Aorta (tissue), 5 donors: ENCODE measurements at regions not wholly inside any gene's neighbourhood (a gene's known extent, or its start where the extent isn't known, plus 50 kb on each side); places are given as distances from the start of the nearest gene placed in this dataset.

Experiments
- ATAC-seq: fragments of 200-7000 bp; cut with Tn5 transposase; one replicate; pipeline ENCODE4 v1.9.1; 2022; ENCODE audit warnings: moderate library complexity; ENCODE audit not compliant: low FRiP score
- DNase-seq, 2 donors: peaks; one replicate each; pipeline ENCODE4 v3.0.0-alpha.2; 2020
- H3K27ac ChIP-seq, 2 donors: one replicate each; pipeline ENCODE4 v1.5.1; 2013; ENCODE audit warnings: low read length in 2 of 2, mild to moderate bottlenecking in 2 of 2, moderate library complexity in 2 of 2, control low read depth in 1 of 2, inconsistent platforms in 1 of 2, low read depth in 1 of 2
- H3K27me3 ChIP-seq, 2 donors: one replicate each; pipeline ENCODE4 v1.6.1; 2013; ENCODE audit warnings: control low read depth in 1 of 2, low read length in 1 of 2, mild to moderate bottlenecking in 1 of 2, moderate library complexity in 1 of 2; ENCODE audit not compliant: insufficient read depth in 2 of 2, control insufficient read depth in 1 of 2
- H3K36me3 ChIP-seq, 2 donors: one replicate each; pipeline ENCODE4 v1.6.1; 2013; ENCODE audit warnings: control low read depth in 1 of 2, low read length in 1 of 2, mild to moderate bottlenecking in 1 of 2; ENCODE audit not compliant: insufficient read depth in 2 of 2, control insufficient read depth in 1 of 2
- H3K4me1 ChIP-seq, 2 donors: one replicate each; pipeline ENCODE4 v1.6.1; 2013; ENCODE audit warnings: low read length in 2 of 2, control low read depth in 1 of 2, mild to moderate bottlenecking in 1 of 2, moderate library complexity in 1 of 2; ENCODE audit not compliant: insufficient read depth in 2 of 2, control insufficient read depth in 1 of 2
- H3K4me3 ChIP-seq, 2 donors: one replicate each; pipeline ENCODE4 v1.5.1; 2013; ENCODE audit warnings: low read length in 2 of 2, control low read depth in 1 of 2, mild to moderate bottlenecking in 1 of 2
- H3K9me3 ChIP-seq: one replicate; pipeline ENCODE4 v1.6.1; 2013; ENCODE audit warnings: mild to moderate bottlenecking, low read length; ENCODE audit not compliant: control insufficient read depth
- WGBS, 2 donors: extraction: QIAGEN DNeasy Blood & Tissue Kit; methylation state at CpG; one replicate each; pipeline ENCODE4 v1.1.7; 2013; 5-methylcytosine and 5-hydroxymethylcytosine counted together
- intact Hi-C, 2 donors: fragments of 100-400 bp; cut with DNase I; formaldehyde crosslinking; loops; one replicate each; pipeline versions ENCODE4 v1.14.2 to v1.15.0; 2022
- donor health status: healthy with polysubstance abuse.
- donor health status: Bipolar disorder and iron deficiency.
- donor health status: DM: no; HTN: no; CAD: no.
- donor health status: DM: no; HTN: no; CAD: no.
- donor health status: DM: yes; HTN: yes; CAD: no.

GRCh38 chr12:93223440-93224426 lies 154.0 kb upstream of the NUDT4 start:
- Histone ChIP-seq H3K27me3 (no peaks in the 10 kb centered on the region), H3K27ac (no peak overlapping the region), H3K36me3 (no peaks in the 10 kb centered on the region), H3K4me3 (no peak overlapping the region), H3K4me1 (no peaks in the 10 kb centered on the region), H3K9me3 (no peaks in the 10 kb centered on the region)
- 42 to 49% methylated on average over 5 of the region's 5 CpGs for WGBS, 2 donors
- DNase-seq, result no peak
- no peak for ATAC-seq
- intact Hi-C loops, result no loop called here

- intact Hi-C loops, result no loop called here
- no peak for ATAC-seq
- Histone ChIP-seq H3K36me3 (no peaks in the 10 kb centered on the region), H3K27ac (no peak overlapping the region), H3K27me3 (no peaks in the 10 kb centered on the region), H3K4me3 (no peak overlapping the region), H3K4me1 (no peaks in the 10 kb centered on the region), H3K9me3 (no peaks in the 10 kb centered on the region)
- DNase-seq, result no peak
- WGBS, 2 donors, result 95 to 98% methylated on average over 2 of the region's 2 CpGs
Observed at GRCh38 chr12:93225094-93225493, 152.6 kb upstream of the NUDT4 start.

GRCh38 chr12:93226361-93226760 lies 151.4 kb upstream of the NUDT4 start:
- H3K4me3 ChIP-seq, result no peak overlapping the region
- H3K4me1 ChIP-seq, result no peaks in the 10 kb centered on the region
- ATAC-seq (no peak), DNase-seq (no peak)
- H3K27ac ChIP-seq, result no peak overlapping the region
- H3K36me3 ChIP-seq, result no peaks in the 10 kb centered on the region
- H3K9me3 ChIP-seq, result no peaks in the 10 kb centered on the region
- intact Hi-C loops, result no loop called here
- H3K27me3 ChIP-seq, result no peaks in the 10 kb centered on the region

- intact Hi-C loops, result no loop called here
- DNase-seq, result no peak
- WGBS, 2 donors, result 72 to 76% methylated on average over 6 of the region's 6 CpGs
Observed at GRCh38 chr12:93229494-93230325, 148.0 kb upstream of the NUDT4 start.

GRCh38 chr12:93230326-93230720 lies 147.4 kb upstream of the NUDT4 start:
- ATAC-seq (no peak), DNase-seq (no peak)
- H3K4me1 ChIP-seq, result peaks cover 0 to 7% of the 10 kb centered on the region in 2 donors
- intact Hi-C loops, result no loop called here
- H3K36me3 ChIP-seq, result no peaks in the 10 kb centered on the region
- no peaks in the 10 kb centered on the region for H3K27me3 ChIP-seq
- H3K9me3 ChIP-seq, result no peaks in the 10 kb centered on the region
- H3K27ac ChIP-seq, result no peak overlapping the region
- no peak overlapping the region for H3K4me3 ChIP-seq
- WGBS, 2 donors, result 17 to 41% methylated on average over 3 of the region's 3 CpGs

More at GRCh38 chr12:93229494-93230325, 148.0 kb upstream of the NUDT4 start:
- H3K36me3 ChIP-seq, result no peaks in the 10 kb centered on the region
- peaks cover 0 to 7% of the 10 kb centered on the region in 2 donors for H3K4me1 ChIP-seq
- H3K9me3 ChIP-seq, result no peaks in the 10 kb centered on the region
- no peak overlapping the region for H3K4me3 ChIP-seq
- no peak for ATAC-seq
- H3K27ac ChIP-seq, result no peak overlapping the region
- no peaks in the 10 kb centered on the region for H3K27me3 ChIP-seq

GRCh38 chr12:93231938-93232337 lies 145.8 kb upstream of the NUDT4 start:
- WGBS, 2 donors, result 96 to 99% methylated on average over 6 of the region's 6 CpGs
- H3K36me3 ChIP-seq, result no peaks in the 10 kb centered on the region
- intact Hi-C loops, result no loop called here
- peaks cover 0 to 7% of the 10 kb centered on the region in 2 donors for H3K4me1 ChIP-seq
- no peak overlapping the region for H3K27ac ChIP-seq
- H3K27me3 ChIP-seq, result no peaks in the 10 kb centered on the region
- DNase-seq (no peak), ATAC-seq (no peak)
- H3K4me3 ChIP-seq, result no peak overlapping the region
- H3K9me3 ChIP-seq, result no peaks in the 10 kb centered on the region

GRCh38 chr12:93234641-93235040 lies 143.1 kb upstream of the NUDT4 start:
- Histone ChIP-seq H3K27ac (no peak overlapping the region), H3K4me3 (no peak overlapping the region), H3K9me3 (no peaks in the 10 kb centered on the region), H3K27me3 (no peaks in the 10 kb centered on the region), H3K4me1 (peaks cover 0 to 7% of the 10 kb centered on the region in 2 donors), H3K36me3 (no peaks in the 10 kb centered on the region)
- intact Hi-C loops, result no loop called here
- WGBS, 2 donors, result 5 to 9% methylated on average over 1 of the region's 1 CpG
- ATAC-seq, result no peak
- DNase-seq, result no peak

- WGBS, 2 donors, result 98 to 100% methylated on average over 5 of the region's 5 CpGs
- intact Hi-C loops, result no loop called here
- H3K27ac ChIP-seq, result no peak overlapping the region
- no peak for DNase-seq
- no peak overlapping the region for H3K4me3 ChIP-seq
- peaks cover 0 to 7% of the 10 kb centered on the region in 2 donors for H3K4me1 ChIP-seq
- H3K9me3 ChIP-seq, result no peaks in the 10 kb centered on the region
- no peaks in the 10 kb centered on the region for H3K36me3 ChIP-seq
- no peaks in the 10 kb centered on the region for H3K27me3 ChIP-seq
- no peak for ATAC-seq
Observed at GRCh38 chr12:93235881-93236280, 141.8 kb upstream of the NUDT4 start.
